Smooth muscle cell (in vitro differentiated cells): ENCODE measurements at regions not wholly inside any gene's neighbourhood (a gene's known extent, or its start where the extent isn't known, plus 50 kb on each side); places are given as distances from the start of the nearest gene placed in this dataset.

Experiments
- DNase-seq: peaks from one replicate; lab custom pipeline; 2025; ENCODE audit not compliant: unreplicated experiment; lab: John Stamatoyannopoulos, UW
- H2AFZ ChIP-seq: fragments of 200-600 bp; sonication (generic); 2 replicates; pipeline ENCODE4 v1.6.0; 2016; ENCODE audit warnings: antibody characterized with exemption, low read depth, mild to moderate bottlenecking
- H3F3A ChIP-seq: fragments of 200-600 bp; sonication (generic); 2 replicates; pipeline ENCODE4 v1.6.0; 2017; ENCODE audit warnings: antibody characterized with exemption, low read depth
- H3K27ac ChIP-seq: fragments of 200-600 bp; sonication (generic); 2 replicates; pipeline ENCODE4 v1.5.1; 2016; ENCODE audit warnings: low read depth, mild to moderate bottlenecking
- H3K27me3 ChIP-seq: fragments of 200-600 bp; sonication (generic); 2 replicates; pipeline ENCODE4 v1.6.1; 2016; ENCODE audit warnings: low read depth, mild to moderate bottlenecking
- H3K36me3 ChIP-seq: fragments of 200-600 bp; sonication (generic); 2 replicates; pipeline ENCODE4 v1.5.1; 2016; ENCODE audit warnings: low read depth
- H3K4me1 ChIP-seq: fragments of 200-600 bp; sonication (generic); 2 replicates; pipeline ENCODE4 v1.5.1; 2016; ENCODE audit warnings: low read depth
- H3K4me2 ChIP-seq: fragments of 200-600 bp; sonication (generic); 2 replicates; pipeline ENCODE4 v1.6.0; 2016; ENCODE audit warnings: mild to moderate bottlenecking
- H3K4me3 ChIP-seq: fragments of 200-600 bp; sonication (generic); 2 replicates; pipeline ENCODE4 v1.5.1; 2016; ENCODE audit warnings: mild to moderate bottlenecking
- H3K79me2 ChIP-seq: fragments of 200-600 bp; sonication (generic); 2 replicates; pipeline ENCODE4 v1.6.0; 2016; ENCODE audit warnings: low read depth, mild to moderate bottlenecking
- H3K9ac ChIP-seq: fragments of 200-600 bp; sonication (generic); 2 replicates; pipeline ENCODE4 v1.6.0; 2016; ENCODE audit warnings: low read depth
- H3K9me3 ChIP-seq: fragments of 200-600 bp; sonication (generic); replicated peaks from 2 replicates; pipeline ENCODE4 v1.5.1; 2016; ENCODE audit warnings: low read depth
- H4K20me1 ChIP-seq: fragments of 200-600 bp; sonication (generic); 2 replicates; pipeline ENCODE4 v1.6.0; 2016; ENCODE audit warnings: low read depth
- WGBS: methylation state at CpG from one replicate; pipeline ENCODE4 v1.1.7; 2016; ENCODE audit warnings: low lambda C conversion rate; 5-methylcytosine and 5-hydroxymethylcytosine counted together
- TF ChIP-seq, protein P1 (sequence below): fragments of 200-600 bp; sonication (generic); IDR thresholded peaks from 2 replicates; pipeline ENCODE4 v1.5.1; 2017; ENCODE audit warnings: borderline replicate concordance, mild to moderate bottlenecking, antibody characterized with exemption; ENCODE audit not compliant: insufficient read depth, poor library complexity, severe bottlenecking

DNA sequence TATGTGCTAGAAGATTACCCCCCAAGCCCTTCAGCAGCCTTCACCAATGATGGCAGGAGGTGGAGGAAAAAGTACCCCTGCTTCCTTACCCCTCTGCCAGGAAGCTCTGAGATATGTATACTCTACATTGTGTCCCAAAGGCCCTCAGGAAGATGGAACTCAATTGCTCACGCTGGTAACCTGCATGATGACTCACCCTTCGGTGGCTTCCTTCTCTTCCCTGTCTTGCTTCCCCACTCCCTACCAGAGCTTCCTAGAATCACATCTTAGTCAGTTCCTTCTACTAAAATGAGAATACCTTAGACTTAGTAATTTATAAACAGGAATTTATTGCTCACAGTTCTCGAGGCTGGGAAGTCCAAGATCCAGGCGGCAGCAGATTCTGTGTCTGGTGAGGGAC is 405.6 kb downstream of the TYW1 start:
- Histone ChIP-seq H3K27me3 (no peaks in the 10 kb centered on the region), H3F3A (no peaks in the 10 kb centered on the region), H4K20me1 (no peaks in the 10 kb centered on the region), H2AFZ (no peak overlapping the region), H3K9ac (no peak overlapping the region), H3K79me2 (no peaks in the 10 kb centered on the region), H3K36me3 (no peaks in the 10 kb centered on the region), H3K4me3 (no peak overlapping the region), H3K9me3 (no peaks in the 10 kb centered on the region), H3K4me2 (no peak overlapping the region), H3K27ac (no peak overlapping the region), H3K4me1 (no peaks in the 10 kb centered on the region)
- WGBS: 97% methylated on average over 4 of the region's 4 CpGs
- DNase-seq: no peak
- TF ChIP-seq, protein P1, sequence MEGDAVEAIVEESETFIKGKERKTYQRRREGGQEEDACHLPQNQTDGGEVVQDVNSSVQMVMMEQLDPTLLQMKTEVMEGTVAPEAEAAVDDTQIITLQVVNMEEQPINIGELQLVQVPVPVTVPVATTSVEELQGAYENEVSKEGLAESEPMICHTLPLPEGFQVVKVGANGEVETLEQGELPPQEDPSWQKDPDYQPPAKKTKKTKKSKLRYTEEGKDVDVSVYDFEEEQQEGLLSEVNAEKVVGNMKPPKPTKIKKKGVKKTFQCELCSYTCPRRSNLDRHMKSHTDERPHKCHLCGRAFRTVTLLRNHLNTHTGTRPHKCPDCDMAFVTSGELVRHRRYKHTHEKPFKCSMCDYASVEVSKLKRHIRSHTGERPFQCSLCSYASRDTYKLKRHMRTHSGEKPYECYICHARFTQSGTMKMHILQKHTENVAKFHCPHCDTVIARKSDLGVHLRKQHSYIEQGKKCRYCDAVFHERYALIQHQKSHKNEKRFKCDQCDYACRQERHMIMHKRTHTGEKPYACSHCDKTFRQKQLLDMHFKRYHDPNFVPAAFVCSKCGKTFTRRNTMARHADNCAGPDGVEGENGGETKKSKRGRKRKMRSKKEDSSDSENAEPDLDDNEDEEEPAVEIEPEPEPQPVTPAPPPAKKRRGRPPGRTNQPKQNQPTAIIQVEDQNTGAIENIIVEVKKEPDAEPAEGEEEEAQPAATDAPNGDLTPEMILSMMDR: no peak

DNA sequence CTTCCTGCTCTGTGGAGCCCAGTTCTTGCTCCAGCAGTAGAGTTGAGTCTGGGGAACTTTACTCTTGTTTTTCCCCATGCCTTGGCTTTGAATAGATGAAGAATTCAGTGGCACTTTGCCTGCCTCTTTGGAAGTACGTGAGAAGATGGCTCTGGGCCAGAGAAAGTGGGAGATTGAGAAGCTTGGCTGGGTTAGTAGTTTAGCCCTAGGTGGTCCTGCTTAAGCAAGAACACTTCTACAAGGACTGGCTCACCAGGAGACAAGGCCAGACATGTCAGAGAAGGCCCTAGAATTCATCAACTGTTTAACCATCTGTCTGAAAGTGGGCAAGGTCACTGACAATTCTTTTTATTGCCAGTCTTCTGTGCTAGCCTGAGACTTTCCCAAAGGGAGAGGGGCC is 410.3 kb downstream of the TYW1 start:
- H3F3A ChIP-seq: no peaks in the 10 kb centered on the region
- H3K9me3 ChIP-seq: no peaks in the 10 kb centered on the region
- no peaks in the 10 kb centered on the region for H3K36me3 ChIP-seq
- WGBS: 64% methylated on average over 1 of the region's 1 CpG
- H2AFZ ChIP-seq: no peak overlapping the region
- H3K79me2 ChIP-seq: no peaks in the 10 kb centered on the region
- H3K4me3 ChIP-seq: no peak overlapping the region
- no peaks in the 10 kb centered on the region for H4K20me1 ChIP-seq
- H3K4me1 ChIP-seq: no peaks in the 10 kb centered on the region
- TF ChIP-seq, protein P1: no peak
- no peaks in the 10 kb centered on the region for H3K27me3 ChIP-seq
- H3K4me2 ChIP-seq: no peak overlapping the region
- H3K9ac ChIP-seq: no peak overlapping the region
- no peak for DNase-seq
- H3K27ac ChIP-seq: no peak overlapping the region

DNA sequence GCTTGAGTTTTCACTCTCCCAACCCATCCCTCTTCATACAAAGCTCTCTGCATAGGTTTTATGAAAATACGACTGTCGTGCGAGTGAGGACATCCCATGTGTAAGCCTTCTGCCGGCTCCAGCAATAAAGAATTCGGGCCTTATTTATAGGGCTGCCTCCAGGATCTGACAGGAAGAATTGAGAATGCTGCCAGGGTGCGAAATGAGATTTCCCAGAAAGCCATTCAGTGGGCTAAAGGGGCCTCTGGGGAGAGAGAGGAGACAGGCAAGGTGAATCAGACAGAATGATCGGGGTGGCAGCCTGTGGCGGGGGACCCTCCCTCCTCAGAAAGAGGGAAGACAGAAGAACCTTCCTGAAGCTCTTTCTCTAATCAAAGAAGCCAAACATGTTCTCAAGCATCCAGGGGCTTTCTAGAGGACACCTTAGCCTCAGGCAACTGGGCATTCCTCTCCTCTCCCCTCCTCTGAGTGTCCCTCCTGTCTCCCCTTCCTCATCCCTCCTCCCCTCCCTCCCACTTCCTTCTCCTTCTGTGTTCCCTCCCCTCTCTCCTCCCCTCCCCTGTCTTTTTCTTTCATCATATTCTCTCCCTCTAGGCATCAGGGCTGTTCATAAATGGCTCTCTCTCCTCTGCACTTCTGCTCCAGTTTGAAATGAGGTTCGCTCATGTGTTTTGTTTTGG is 410.9 kb downstream of the TYW1 start:
- no peaks in the 10 kb centered on the region for H3K4me1 ChIP-seq
- no peak overlapping the region for H3K27ac ChIP-seq
- no peak overlapping the region for H2AFZ ChIP-seq
- H3K4me3 ChIP-seq: no peak overlapping the region
- no peak overlapping the region for H3K4me2 ChIP-seq
- no peaks in the 10 kb centered on the region for H3K79me2 ChIP-seq
- no peak overlapping the region for H3K9ac ChIP-seq
- TF ChIP-seq, protein P1: no peak
- 75% methylated on average over 9 of the region's 9 CpGs for WGBS
- no peaks in the 10 kb centered on the region for H3K9me3 ChIP-seq
- no peaks in the 10 kb centered on the region for H3F3A ChIP-seq
- DNase-seq: no peak
- H4K20me1 ChIP-seq: no peaks in the 10 kb centered on the region
- no peaks in the 10 kb centered on the region for H3K27me3 ChIP-seq
- no peaks in the 10 kb centered on the region for H3K36me3 ChIP-seq

DNA sequence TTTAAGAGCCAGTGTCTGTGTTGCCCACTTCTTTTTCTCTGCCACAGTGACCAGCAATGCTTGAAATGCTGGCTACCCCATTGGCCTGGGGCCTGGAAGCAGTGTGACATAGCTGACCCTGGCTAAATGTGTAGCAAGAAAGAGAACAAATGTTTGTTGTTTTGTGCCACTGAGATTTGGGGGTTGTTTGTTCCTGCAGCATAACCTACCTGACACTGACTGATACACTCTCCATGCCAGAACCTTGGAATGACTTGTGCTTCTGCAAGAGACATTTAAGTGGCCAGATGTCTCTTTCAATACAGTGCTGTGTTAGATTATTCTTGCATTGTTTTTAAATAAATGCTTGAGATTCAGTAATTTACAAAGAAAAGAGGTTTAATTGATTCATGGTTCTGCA is 411.5 kb downstream of the TYW1 start:
- no peaks in the 10 kb centered on the region for H4K20me1 ChIP-seq
- H3K4me1 ChIP-seq: no peaks in the 10 kb centered on the region
- H3K4me2 ChIP-seq: no peak overlapping the region
- no peak overlapping the region for H3K27ac ChIP-seq
- no peak for DNase-seq
- TF ChIP-seq, protein P1: no peak
- no peak overlapping the region for H3K9ac ChIP-seq
- H3K36me3 ChIP-seq: no peaks in the 10 kb centered on the region
- H3F3A ChIP-seq: no peaks in the 10 kb centered on the region
- H3K79me2 ChIP-seq: no peaks in the 10 kb centered on the region
- peaks cover 5% of the 10 kb centered on the region for H3K27me3 ChIP-seq
- no peak overlapping the region for H3K4me3 ChIP-seq
- no peaks in the 10 kb centered on the region for H3K9me3 ChIP-seq
- H2AFZ ChIP-seq: no peak overlapping the region
